ENCODE measurements at regions not wholly inside any gene's neighbourhood (a gene's known extent, or its start where the extent isn't known, plus 50 kb on each side); places are given as distances from the start of the nearest gene placed in this dataset.
"Not testable (repeated sequence)": the region's sequence is repeated elsewhere in the genome, so short reads cannot be mapped to it uniquely, and the experiment has no call there.

DNA sequence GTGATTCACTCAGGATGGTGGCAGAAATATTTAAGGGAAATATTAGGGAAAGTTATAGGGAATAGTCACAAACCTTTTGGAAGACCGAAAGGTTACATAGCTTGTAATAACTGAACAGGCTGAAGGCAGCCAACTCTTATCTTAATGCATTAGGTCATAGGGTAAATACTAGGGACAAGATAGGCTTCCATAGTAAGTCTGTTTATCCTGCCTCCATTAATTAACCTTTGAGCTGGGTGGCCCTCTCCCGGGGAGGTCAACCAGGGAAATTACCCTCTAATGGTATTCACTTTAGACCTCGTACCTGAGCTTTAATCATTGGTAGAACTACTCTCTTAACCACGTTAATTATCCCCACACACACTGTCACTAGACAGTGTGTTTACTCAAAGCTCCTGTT lies 981.8 kb downstream of the SLC16A7 start:
- no peak for DNase-seq (ENCODE audit: unreplicated experiment)
- Mint-ChIP-seq H3K27me3 (ENCODE audit: insufficient read depth, unreplicated experiment) (no peaks in the 10 kb centered on the region), H3K36me3 (ENCODE audit: insufficient read depth, unreplicated experiment) (no peaks in the 10 kb centered on the region), H3K27ac (ENCODE audit: low read depth, unreplicated experiment) (no peak overlapping the region), H3K4me1 (ENCODE audit: insufficient read depth, unreplicated experiment) (no peaks in the 10 kb centered on the region), H3K9me3 (ENCODE audit: unreplicated experiment) (no peaks in the 10 kb centered on the region), H3K4me3 (ENCODE audit: unreplicated experiment) (no peak overlapping the region)
- TF ChIP-seq, protein P1, sequence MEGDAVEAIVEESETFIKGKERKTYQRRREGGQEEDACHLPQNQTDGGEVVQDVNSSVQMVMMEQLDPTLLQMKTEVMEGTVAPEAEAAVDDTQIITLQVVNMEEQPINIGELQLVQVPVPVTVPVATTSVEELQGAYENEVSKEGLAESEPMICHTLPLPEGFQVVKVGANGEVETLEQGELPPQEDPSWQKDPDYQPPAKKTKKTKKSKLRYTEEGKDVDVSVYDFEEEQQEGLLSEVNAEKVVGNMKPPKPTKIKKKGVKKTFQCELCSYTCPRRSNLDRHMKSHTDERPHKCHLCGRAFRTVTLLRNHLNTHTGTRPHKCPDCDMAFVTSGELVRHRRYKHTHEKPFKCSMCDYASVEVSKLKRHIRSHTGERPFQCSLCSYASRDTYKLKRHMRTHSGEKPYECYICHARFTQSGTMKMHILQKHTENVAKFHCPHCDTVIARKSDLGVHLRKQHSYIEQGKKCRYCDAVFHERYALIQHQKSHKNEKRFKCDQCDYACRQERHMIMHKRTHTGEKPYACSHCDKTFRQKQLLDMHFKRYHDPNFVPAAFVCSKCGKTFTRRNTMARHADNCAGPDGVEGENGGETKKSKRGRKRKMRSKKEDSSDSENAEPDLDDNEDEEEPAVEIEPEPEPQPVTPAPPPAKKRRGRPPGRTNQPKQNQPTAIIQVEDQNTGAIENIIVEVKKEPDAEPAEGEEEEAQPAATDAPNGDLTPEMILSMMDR (IDR thresholded peaks at IDR 0.05; ENCODE audit: unreplicated experiment), result no peak
- ChIA-PET POLR2A (no interaction called here), CTCF (interaction anchor here (0.6 kb wide), 1 partner anchor 13 kb away, joined by 3 read pairs; no protein-coding TSS in a partner anchor)
- intact Hi-C loops (cut with micrococcal nuclease), result no loop called here
- BruUV-seq (replicated peaks), result no TSS peak

DNA sequence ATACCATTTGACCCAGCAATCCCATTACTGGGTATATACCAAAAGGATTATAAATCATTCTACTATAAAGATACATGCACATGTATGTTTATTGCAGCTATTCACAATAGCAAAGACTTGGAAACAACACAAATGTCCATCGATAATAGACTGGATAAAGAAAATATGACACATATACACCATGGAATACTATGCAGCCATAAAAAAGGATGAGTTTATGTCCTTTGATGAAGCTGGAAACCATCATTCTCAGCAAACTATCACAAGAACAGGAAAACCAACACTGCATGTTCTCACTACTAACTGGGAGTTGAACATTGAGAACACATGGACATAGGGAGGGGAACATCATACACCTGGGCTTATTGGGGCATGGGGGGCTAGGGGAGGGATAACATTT lies 991.8 kb downstream of the SLC16A7 start:
- DNase-seq (ENCODE audit: unreplicated experiment); BruUV-seq (replicated peaks); H3K27me3 Mint-ChIP-seq (ENCODE audit: insufficient read depth, unreplicated experiment); H3K4me3 Mint-ChIP-seq (ENCODE audit: unreplicated experiment); H3K4me1 Mint-ChIP-seq (ENCODE audit: insufficient read depth, unreplicated experiment); intact Hi-C loops (cut with micrococcal nuclease); H3K27ac Mint-ChIP-seq (ENCODE audit: low read depth, unreplicated experiment); H3K9me3 Mint-ChIP-seq (ENCODE audit: unreplicated experiment); POLR2A ChIA-PET; CTCF ChIA-PET; H3K36me3 Mint-ChIP-seq (ENCODE audit: insufficient read depth, unreplicated experiment): not testable (repeated sequence)

GRCh38 chr12:60594035-60594711 lies 998.3 kb downstream of the SLC16A7 start:
- no TSS peak for BruUV-seq (replicated peaks)
- Mint-ChIP-seq H3K4me3 (ENCODE audit: unreplicated experiment) (no peak overlapping the region), H3K27me3 (ENCODE audit: insufficient read depth, unreplicated experiment) (no peaks in the 10 kb centered on the region), H3K4me1 (ENCODE audit: insufficient read depth, unreplicated experiment) (no peaks in the 10 kb centered on the region), H3K36me3 (ENCODE audit: insufficient read depth, unreplicated experiment) (no peaks in the 10 kb centered on the region), H3K27ac (ENCODE audit: low read depth, unreplicated experiment) (no peak overlapping the region), H3K9me3 (ENCODE audit: unreplicated experiment) (no peaks in the 10 kb centered on the region)
- ChIA-PET POLR2A (no interaction called here), CTCF (interaction anchor here (0.6 kb wide), 1 partner anchor 8 kb away, joined by 3 read pairs; no protein-coding TSS in a partner anchor)
- intact Hi-C loops (cut with micrococcal nuclease), result no loop called here
- TF ChIP-seq, protein P1 (IDR thresholded peaks at IDR 0.05; ENCODE audit: unreplicated experiment), result no peak
- DNase-seq (ENCODE audit: unreplicated experiment), result no peak

- no peaks in the 10 kb centered on the region for H3K27me3 Mint-ChIP-seq (ENCODE audit: insufficient read depth, unreplicated experiment)
- H3K27ac Mint-ChIP-seq (ENCODE audit: low read depth, unreplicated experiment), result no peak overlapping the region
- POLR2A ChIA-PET, result no interaction called here
- TF ChIP-seq, protein P1 (IDR thresholded peaks at IDR 0.05; ENCODE audit: unreplicated experiment), result no peak
- no peak for DNase-seq (ENCODE audit: unreplicated experiment)
- CTCF ChIA-PET, result interaction anchor here (1.1 kb wide), 1 partner anchor 34 kb away, joined by 3 read pairs; no protein-coding TSS in a partner anchor
- no TSS peak for BruUV-seq (replicated peaks)
- intact Hi-C loops (cut with micrococcal nuclease), result no loop called here
- H3K9me3 Mint-ChIP-seq (ENCODE audit: unreplicated experiment), result no peaks in the 10 kb centered on the region
- no peaks in the 10 kb centered on the region for H3K36me3 Mint-ChIP-seq (ENCODE audit: insufficient read depth, unreplicated experiment)
- H3K4me3 Mint-ChIP-seq (ENCODE audit: unreplicated experiment), result no peak overlapping the region
- no peaks in the 10 kb centered on the region for H3K4me1 Mint-ChIP-seq (ENCODE audit: insufficient read depth, unreplicated experiment)
Measured at GRCh38 chr12:60602601-60603000, 1006.8 kb downstream of the SLC16A7 start.

- H3K4me3 Mint-ChIP-seq (ENCODE audit: unreplicated experiment); intact Hi-C loops (cut with micrococcal nuclease); H3K36me3 Mint-ChIP-seq (ENCODE audit: insufficient read depth, unreplicated experiment): not testable (repeated sequence)
Measured at GRCh38 chr12:60603475-60603874, 1007.6 kb downstream of the SLC16A7 start.

More at GRCh38 chr12:60603475-60603874, 1007.6 kb downstream of the SLC16A7 start:
- H3K4me1 Mint-ChIP-seq (ENCODE audit: insufficient read depth, unreplicated experiment); BruUV-seq (replicated peaks); H3K27ac Mint-ChIP-seq (ENCODE audit: low read depth, unreplicated experiment); H3K27me3 Mint-ChIP-seq (ENCODE audit: insufficient read depth, unreplicated experiment); H3K9me3 Mint-ChIP-seq (ENCODE audit: unreplicated experiment); POLR2A ChIA-PET: not testable (repeated sequence)
- CTCF ChIA-PET, result interaction anchor here (0.5 kb wide), 1 partner anchor 656 kb away, joined by 7 read pairs; no protein-coding TSS in a partner anchor
- peak; percentile 3 for DNase-seq (ENCODE audit: unreplicated experiment)

Data from MCF 10A (cell line).